ENCODE measurements at regions not wholly inside any gene's neighbourhood (a gene's known extent, or its start where the extent isn't known, plus 50 kb on each side); places are given as distances from the start of the nearest gene placed in this dataset.

DNA sequence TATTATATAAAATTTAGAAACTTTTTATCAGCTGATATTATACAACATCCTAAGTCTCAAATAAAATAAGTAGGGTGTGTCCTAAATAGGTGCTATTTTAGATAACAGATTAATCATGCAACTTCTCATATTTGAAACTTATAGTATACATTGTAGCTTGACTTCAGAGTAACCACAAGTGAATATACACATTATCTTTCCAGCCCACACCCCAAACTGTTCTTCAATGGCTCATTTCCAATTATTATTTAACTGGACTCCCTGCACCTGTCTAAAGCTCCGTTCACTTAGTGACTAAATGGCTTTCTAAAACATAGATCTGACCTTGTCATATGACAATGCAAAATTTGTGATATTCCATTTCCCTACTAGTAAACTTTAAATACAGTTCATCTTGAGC is 490.9 kb upstream of the RGMB start:
- H3F3A ChIP-seq (ENCODE audit: insufficient read depth, low read length, poor library complexity, severe bottlenecking): no peaks in the 10 kb centered on the region
- no peaks in the 10 kb centered on the region for H3K9me3 ChIP-seq (ENCODE audit: low read length)
- H3K27ac ChIP-seq (ENCODE audit: low read length): no peak overlapping the region
- H3K9me2 ChIP-seq (ENCODE audit: insufficient read depth, low read length): no peaks in the 10 kb centered on the region
- no peaks in the 10 kb centered on the region for H3K79me2 ChIP-seq (replicated peaks; ENCODE audit: insufficient read depth, low read length)
- TF ChIP-seq, protein P1, sequence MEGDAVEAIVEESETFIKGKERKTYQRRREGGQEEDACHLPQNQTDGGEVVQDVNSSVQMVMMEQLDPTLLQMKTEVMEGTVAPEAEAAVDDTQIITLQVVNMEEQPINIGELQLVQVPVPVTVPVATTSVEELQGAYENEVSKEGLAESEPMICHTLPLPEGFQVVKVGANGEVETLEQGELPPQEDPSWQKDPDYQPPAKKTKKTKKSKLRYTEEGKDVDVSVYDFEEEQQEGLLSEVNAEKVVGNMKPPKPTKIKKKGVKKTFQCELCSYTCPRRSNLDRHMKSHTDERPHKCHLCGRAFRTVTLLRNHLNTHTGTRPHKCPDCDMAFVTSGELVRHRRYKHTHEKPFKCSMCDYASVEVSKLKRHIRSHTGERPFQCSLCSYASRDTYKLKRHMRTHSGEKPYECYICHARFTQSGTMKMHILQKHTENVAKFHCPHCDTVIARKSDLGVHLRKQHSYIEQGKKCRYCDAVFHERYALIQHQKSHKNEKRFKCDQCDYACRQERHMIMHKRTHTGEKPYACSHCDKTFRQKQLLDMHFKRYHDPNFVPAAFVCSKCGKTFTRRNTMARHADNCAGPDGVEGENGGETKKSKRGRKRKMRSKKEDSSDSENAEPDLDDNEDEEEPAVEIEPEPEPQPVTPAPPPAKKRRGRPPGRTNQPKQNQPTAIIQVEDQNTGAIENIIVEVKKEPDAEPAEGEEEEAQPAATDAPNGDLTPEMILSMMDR (IDR thresholded peaks at IDR 0.05; ENCODE audit: poor library complexity, severe bottlenecking): no peak
- TF ChIP-seq EP300 (conservative IDR thresholded peaks at IDR 0.05; ENCODE audit: poor library complexity, severe bottlenecking) (no peak), POLR2AphosphoS5 (IDR thresholded peaks at IDR 0.05) (no peak)
- TF ChIP-seq, protein P2, sequence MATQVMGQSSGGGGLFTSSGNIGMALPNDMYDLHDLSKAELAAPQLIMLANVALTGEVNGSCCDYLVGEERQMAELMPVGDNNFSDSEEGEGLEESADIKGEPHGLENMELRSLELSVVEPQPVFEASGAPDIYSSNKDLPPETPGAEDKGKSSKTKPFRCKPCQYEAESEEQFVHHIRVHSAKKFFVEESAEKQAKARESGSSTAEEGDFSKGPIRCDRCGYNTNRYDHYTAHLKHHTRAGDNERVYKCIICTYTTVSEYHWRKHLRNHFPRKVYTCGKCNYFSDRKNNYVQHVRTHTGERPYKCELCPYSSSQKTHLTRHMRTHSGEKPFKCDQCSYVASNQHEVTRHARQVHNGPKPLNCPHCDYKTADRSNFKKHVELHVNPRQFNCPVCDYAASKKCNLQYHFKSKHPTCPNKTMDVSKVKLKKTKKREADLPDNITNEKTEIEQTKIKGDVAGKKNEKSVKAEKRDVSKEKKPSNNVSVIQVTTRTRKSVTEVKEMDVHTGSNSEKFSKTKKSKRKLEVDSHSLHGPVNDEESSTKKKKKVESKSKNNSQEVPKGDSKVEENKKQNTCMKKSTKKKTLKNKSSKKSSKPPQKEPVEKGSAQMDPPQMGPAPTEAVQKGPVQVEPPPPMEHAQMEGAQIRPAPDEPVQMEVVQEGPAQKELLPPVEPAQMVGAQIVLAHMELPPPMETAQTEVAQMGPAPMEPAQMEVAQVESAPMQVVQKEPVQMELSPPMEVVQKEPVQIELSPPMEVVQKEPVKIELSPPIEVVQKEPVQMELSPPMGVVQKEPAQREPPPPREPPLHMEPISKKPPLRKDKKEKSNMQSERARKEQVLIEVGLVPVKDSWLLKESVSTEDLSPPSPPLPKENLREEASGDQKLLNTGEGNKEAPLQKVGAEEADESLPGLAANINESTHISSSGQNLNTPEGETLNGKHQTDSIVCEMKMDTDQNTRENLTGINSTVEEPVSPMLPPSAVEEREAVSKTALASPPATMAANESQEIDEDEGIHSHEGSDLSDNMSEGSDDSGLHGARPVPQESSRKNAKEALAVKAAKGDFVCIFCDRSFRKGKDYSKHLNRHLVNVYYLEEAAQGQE (IDR thresholded peaks at IDR 0.05; ENCODE audit: borderline replicate concordance): no peak
- no peak overlapping the region for H2AFZ ChIP-seq (ENCODE audit: low read depth, low read length)
- H3K4me2 ChIP-seq (ENCODE audit: low read length): no peak overlapping the region
- H3K27me3 ChIP-seq (ENCODE audit: insufficient read depth, low read depth, low read length): no peaks in the 10 kb centered on the region
- H4K20me1 ChIP-seq (ENCODE audit: insufficient read depth): no peaks in the 10 kb centered on the region
- no peaks in the 10 kb centered on the region for H3K36me3 ChIP-seq (ENCODE audit: insufficient read depth, low read length)
- H3K9ac ChIP-seq (ENCODE audit: low read length): no peak overlapping the region
- no peak overlapping the region for H3K4me3 ChIP-seq (ENCODE audit: low read length)

DNA sequence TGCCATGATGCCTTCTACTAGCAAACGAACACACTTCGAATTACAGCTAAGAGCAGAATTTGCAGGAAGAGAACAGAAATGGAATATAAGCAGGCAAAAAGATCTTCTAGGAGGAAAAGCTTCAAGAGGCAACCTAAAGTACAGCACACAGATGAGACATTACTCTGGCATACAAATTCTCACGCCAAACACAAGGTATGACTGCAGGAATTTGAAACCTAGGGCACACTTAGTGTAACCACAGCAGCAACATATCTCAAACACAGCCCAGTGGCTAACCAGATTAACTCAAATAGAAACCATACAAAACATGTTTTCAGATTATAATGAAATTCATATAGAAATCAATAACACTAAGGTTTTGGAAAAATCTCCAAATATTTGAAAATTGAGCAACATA is 481.0 kb upstream of the RGMB start:
- Histone ChIP-seq H3K9me2 (ENCODE audit: insufficient read depth, low read length) (no peaks in the 10 kb centered on the region), H3K27ac (ENCODE audit: low read length) (no peak overlapping the region), H2AFZ (ENCODE audit: low read depth, low read length) (no peak overlapping the region), H3K36me3 (ENCODE audit: insufficient read depth, low read length) (no peaks in the 10 kb centered on the region), H3K27me3 (ENCODE audit: insufficient read depth, low read depth, low read length) (no peaks in the 10 kb centered on the region), H4K20me1 (ENCODE audit: insufficient read depth) (no peaks in the 10 kb centered on the region), H3K9me3 (ENCODE audit: low read length) (no peaks in the 10 kb centered on the region), H3K79me2 (replicated peaks; ENCODE audit: insufficient read depth, low read length) (no peaks in the 10 kb centered on the region), H3K4me3 (ENCODE audit: low read length) (no peak overlapping the region), H3K4me2 (ENCODE audit: low read length) (no peak overlapping the region), H3K9ac (ENCODE audit: low read length) (no peak overlapping the region), H3F3A (ENCODE audit: insufficient read depth, low read length, poor library complexity, severe bottlenecking) (no peaks in the 10 kb centered on the region)
- TF ChIP-seq MXI1 (conservative IDR thresholded peaks at IDR 0.05; ENCODE audit: poor library complexity, severe bottlenecking): no peak
- no peak for TF ChIP-seq EP300 (conservative IDR thresholded peaks at IDR 0.05; ENCODE audit: poor library complexity, severe bottlenecking)
- no peak for TF ChIP-seq TAF1 (IDR thresholded peaks at IDR 0.05; ENCODE audit: low read depth)
- no peak for TF ChIP-seq SMC3 (conservative IDR thresholded peaks at IDR 0.05; ENCODE audit: poor library complexity)
- TF ChIP-seq POLR2AphosphoS5 (IDR thresholded peaks at IDR 0.05): no peak

DNA sequence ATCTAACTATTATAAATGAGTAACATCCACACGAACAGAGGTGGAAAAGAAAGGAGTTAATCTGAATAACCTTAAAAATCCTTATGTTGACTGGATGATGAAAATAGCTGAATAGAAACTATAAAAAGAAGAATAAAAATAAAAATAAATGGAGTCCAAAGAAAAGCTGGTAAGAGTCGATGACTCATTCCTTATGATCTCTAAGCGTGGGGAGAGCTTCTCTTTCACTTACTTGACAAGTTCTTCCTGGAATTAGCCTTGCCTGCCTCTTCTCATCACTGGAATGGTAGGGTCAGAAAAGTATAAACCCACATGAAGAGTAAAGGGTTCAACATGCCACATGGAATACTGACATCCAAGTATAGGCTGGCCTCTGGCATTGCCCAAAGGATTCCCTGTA is 477.0 kb upstream of the RGMB start:
- Histone ChIP-seq H3K79me2 (replicated peaks; ENCODE audit: insufficient read depth, low read length) (no peaks in the 10 kb centered on the region), H3K36me3 (ENCODE audit: insufficient read depth, low read length) (no peaks in the 10 kb centered on the region), H3K9me2 (ENCODE audit: insufficient read depth, low read length) (no peaks in the 10 kb centered on the region), H3K27me3 (ENCODE audit: insufficient read depth, low read depth, low read length) (no peaks in the 10 kb centered on the region), H3K4me2 (ENCODE audit: low read length) (no peak overlapping the region), H3K4me3 (ENCODE audit: low read length) (no peak overlapping the region), H3F3A (ENCODE audit: insufficient read depth, low read length, poor library complexity, severe bottlenecking) (no peaks in the 10 kb centered on the region), H3K9me3 (ENCODE audit: low read length) (no peaks in the 10 kb centered on the region), H2AFZ (ENCODE audit: low read depth, low read length) (no peak overlapping the region), H3K9ac (ENCODE audit: low read length) (no peak overlapping the region), H3K27ac (ENCODE audit: low read length) (no peak overlapping the region), H4K20me1 (ENCODE audit: insufficient read depth) (no peaks in the 10 kb centered on the region)
- TF ChIP-seq SMC3 (conservative IDR thresholded peaks at IDR 0.05; ENCODE audit: poor library complexity) (no peak), EZH2 (IDR thresholded peaks at IDR 0.05; ENCODE audit: borderline replicate concordance, insufficient read depth, low read length, poor library complexity, severe bottlenecking) (no peak), EP300 (conservative IDR thresholded peaks at IDR 0.05; ENCODE audit: poor library complexity, severe bottlenecking) (no peak)
- TF ChIP-seq, protein P1 (IDR thresholded peaks at IDR 0.05; ENCODE audit: poor library complexity, severe bottlenecking): no peak
